GM23338 (cell line): ENCODE measurements at regions not wholly inside any gene's neighbourhood (a gene's known extent, or its start where the extent isn't known, plus 50 kb on each side); places are given as distances from the start of the nearest gene placed in this dataset.

ENCODE experiments used
- CREB1 ChIP-seq: fragments of 250-450 bp; sonication (Bioruptor Pico); IDR thresholded peaks from 2 replicates; pipeline ENCODE4 v1.5.0; 2020; ENCODE audit warnings: low read depth, mild to moderate bottlenecking, moderate library complexity
- CTCF ChIP-seq, 2 experiments: fragments of 200-600 bp in 1 of 2; sonication (generic) in 1 of 2; conservative IDR thresholded peaks; 2 replicates each; pipeline versions ENCODE4 v1.5.1 to v1.6.1; 2016 to 2017; ENCODE audit warnings: antibody characterized with exemption in 2 of 2, low read depth in 2 of 2, mild to moderate bottlenecking in 2 of 2, moderate library complexity in 1 of 2
- EZH2 ChIP-seq: fragments of 200-600 bp; sonication (generic); IDR thresholded peaks from one replicate; pipeline ENCODE4 v1.8.0; 2017; ENCODE audit warnings: antibody characterized with exemption, mild to moderate bottlenecking, low read depth; ENCODE audit not compliant: unreplicated experiment
- JUNB ChIP-seq: IDR thresholded peaks from one replicate; pipeline ENCODE4 v1.6.1; 2016; ENCODE audit warnings: antibody characterized with exemption; ENCODE audit not compliant: unreplicated experiment
- NANOG ChIP-seq: IDR thresholded peaks from 2 replicates; pipeline ENCODE4 v1.6.1; 2016; ENCODE audit warnings: antibody characterized with exemption, borderline replicate concordance
- POLR2AphosphoS5 ChIP-seq: IDR thresholded peaks from 2 replicates; pipeline ENCODE4 v1.6.1; 2016; ENCODE audit warnings: antibody characterized with exemption, low read depth
- ZNF114 ChIP-seq: fragments of 250-450 bp; sonication (Bioruptor Pico); IDR thresholded peaks from 2 replicates; pipeline ENCODE4 v1.5.0; 2020; ENCODE audit warnings: mild to moderate bottlenecking, moderate library complexity
- ZNF331 ChIP-seq: fragments of 250-450 bp; sonication (Bioruptor Pico); IDR thresholded peaks from 2 replicates; pipeline ENCODE4 v1.5.0; 2020; ENCODE audit warnings: low read depth, mild to moderate bottlenecking, moderate library complexity
- TF ChIP-seq, protein P1 (sequence below): fragments of 250-450 bp; sonication (Bioruptor Pico); IDR thresholded peaks from 2 replicates; pipeline ENCODE4 v1.5.0; 2020; ENCODE audit warnings: mild to moderate bottlenecking, moderate library complexity
- TF ChIP-seq, protein P2 (sequence below): IDR thresholded peaks from 2 replicates; pipeline ENCODE4 v1.6.1; 2016; ENCODE audit warnings: antibody characterized with exemption

- TF ChIP-seq, protein P1, sequence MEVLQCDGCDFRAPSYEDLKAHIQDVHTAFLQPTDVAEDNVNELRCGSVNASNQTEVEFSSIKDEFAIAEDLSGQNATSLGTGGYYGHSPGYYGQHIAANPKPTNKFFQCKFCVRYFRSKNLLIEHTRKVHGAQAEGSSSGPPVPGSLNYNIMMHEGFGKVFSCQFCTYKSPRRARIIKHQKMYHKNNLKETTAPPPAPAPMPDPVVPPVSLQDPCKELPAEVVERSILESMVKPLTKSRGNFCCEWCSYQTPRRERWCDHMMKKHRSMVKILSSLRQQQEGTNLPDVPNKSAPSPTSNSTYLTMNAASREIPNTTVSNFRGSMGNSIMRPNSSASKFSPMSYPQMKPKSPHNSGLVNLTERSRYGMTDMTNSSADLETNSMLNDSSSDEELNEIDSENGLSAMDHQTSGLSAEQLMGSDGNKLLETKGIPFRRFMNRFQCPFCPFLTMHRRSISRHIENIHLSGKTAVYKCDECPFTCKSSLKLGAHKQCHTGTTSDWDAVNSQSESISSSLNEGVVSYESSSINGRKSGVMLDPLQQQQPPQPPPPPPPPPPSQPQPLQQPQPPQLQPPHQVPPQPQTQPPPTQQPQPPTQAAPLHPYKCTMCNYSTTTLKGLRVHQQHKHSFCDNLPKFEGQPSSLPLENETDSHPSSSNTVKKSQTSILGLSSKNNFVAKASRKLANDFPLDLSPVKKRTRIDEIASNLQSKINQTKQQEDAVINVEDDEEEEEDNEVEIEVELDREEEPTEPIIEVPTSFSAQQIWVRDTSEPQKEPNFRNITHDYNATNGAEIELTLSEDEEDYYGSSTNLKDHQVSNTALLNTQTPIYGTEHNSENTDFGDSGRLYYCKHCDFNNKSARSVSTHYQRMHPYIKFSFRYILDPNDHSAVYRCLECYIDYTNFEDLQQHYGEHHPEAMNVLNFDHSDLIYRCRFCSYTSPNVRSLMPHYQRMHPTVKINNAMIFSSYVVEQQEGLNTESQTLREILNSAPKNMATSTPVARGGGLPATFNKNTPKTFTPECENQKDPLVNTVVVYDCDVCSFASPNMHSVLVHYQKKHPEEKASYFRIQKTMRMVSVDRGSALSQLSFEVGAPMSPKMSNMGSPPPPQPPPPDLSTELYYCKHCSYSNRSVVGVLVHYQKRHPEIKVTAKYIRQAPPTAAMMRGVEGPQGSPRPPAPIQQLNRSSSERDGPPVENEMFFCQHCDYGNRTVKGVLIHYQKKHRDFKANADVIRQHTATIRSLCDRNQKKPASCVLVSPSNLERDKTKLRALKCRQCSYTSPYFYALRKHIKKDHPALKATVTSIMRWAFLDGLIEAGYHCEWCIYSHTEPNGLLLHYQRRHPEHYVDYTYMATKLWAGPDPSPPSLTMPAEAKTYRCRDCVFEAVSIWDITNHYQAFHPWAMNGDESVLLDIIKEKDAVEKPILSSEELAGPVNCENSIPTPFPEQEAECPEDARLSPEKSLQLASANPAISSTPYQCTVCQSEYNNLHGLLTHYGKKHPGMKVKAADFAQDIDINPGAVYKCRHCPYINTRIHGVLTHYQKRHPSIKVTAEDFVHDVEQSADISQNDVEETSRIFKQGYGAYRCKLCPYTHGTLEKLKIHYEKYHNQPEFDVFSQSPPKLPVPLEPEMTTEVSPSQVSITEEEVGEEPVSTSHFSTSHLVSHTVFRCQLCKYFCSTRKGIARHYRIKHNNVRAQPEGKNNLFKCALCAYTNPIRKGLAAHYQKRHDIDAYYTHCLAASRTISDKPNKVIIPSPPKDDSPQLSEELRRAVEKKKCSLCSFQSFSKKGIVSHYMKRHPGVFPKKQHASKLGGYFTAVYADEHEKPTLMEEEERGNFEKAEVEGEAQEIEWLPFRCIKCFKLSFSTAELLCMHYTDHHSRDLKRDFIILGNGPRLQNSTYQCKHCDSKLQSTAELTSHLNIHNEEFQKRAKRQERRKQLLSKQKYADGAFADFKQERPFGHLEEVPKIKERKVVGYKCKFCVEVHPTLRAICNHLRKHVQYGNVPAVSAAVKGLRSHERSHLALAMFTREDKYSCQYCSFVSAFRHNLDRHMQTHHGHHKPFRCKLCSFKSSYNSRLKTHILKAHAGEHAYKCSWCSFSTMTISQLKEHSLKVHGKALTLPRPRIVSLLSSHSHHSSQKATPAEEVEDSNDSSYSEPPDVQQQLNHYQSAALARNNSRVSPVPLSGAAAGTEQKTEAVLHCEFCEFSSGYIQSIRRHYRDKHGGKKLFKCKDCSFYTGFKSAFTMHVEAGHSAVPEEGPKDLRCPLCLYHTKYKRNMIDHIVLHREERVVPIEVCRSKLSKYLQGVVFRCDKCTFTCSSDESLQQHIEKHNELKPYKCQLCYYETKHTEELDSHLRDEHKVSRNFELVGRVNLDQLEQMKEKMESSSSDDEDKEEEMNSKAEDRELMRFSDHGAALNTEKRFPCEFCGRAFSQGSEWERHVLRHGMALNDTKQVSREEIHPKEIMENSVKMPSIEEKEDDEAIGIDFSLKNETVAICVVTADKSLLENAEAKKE (CRISPR knock-in tag): no peak
- TF ChIP-seq POLR2AphosphoS5 (no peak), ZNF331 (CRISPR knock-in tag) (no peak), NANOG (no peak), ZNF114 (CRISPR knock-in tag) (no peak), JUNB (no peak), CTCF (conservative IDR thresholded peaks at IDR 0.05; ENCODE audit: low read depth in 2 of 2) (no peak), EZH2 (no peak), CREB1 (no peak)
- TF ChIP-seq, protein P2, sequence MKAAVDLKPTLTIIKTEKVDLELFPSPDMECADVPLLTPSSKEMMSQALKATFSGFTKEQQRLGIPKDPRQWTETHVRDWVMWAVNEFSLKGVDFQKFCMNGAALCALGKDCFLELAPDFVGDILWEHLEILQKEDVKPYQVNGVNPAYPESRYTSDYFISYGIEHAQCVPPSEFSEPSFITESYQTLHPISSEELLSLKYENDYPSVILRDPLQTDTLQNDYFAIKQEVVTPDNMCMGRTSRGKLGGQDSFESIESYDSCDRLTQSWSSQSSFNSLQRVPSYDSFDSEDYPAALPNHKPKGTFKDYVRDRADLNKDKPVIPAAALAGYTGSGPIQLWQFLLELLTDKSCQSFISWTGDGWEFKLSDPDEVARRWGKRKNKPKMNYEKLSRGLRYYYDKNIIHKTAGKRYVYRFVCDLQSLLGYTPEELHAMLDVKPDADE: no peak
Measured at GRCh38 chr6:141624301-141624700, 508.4 kb upstream of the GJE1 start (continued).
